H1 (cell line): ENCODE measurements at regions not wholly inside any gene's neighbourhood (a gene's known extent, or its start where the extent isn't known, plus 50 kb on each side); places are given as distances from the start of the nearest gene placed in this dataset.

ENCODE experiments used
- CTCF ChIA-PET: fragments of 300-600 bp; sonication (Branson Sonifier 250); formaldehyde crosslinking; loops from one replicate; lab custom pipeline; 2021; ENCODE audit not compliant: partially characterized antibody; lab: Charles Lee
- POLR2A ChIA-PET: fragments of 300-600 bp; sonication (Branson Sonifier 250); formaldehyde crosslinking; loops from one replicate; lab custom pipeline; 2021; ENCODE audit warnings: inconsistent platforms; ENCODE audit not compliant: partially characterized antibody; lab: Charles Lee
- DNase-seq, 2 experiments: peaks; one replicate each; pipeline versions ENCODE4 v3.0.0 to v3.0.0-alpha.2; 2010 to 2022; ENCODE audit warnings: low spot score in 2 of 2, low read depth in 1 of 2, mixed read lengths in 1 of 2
- FAIRE-seq: peaks from 2 replicates; lab custom pipeline; 2011; peaks lifted over from hg19 to GRCh38; lab: Jason Lieb, UNC
- H2AFZ ChIP-seq: 2 replicates; pipeline ENCODE4 v1.8.1; 2012; ENCODE audit warnings: low read length, inconsistent platforms
- H2AK5ac ChIP-seq: 2 replicates; pipeline ENCODE4 v1.6.1; 2013; ENCODE audit warnings: low read depth, low read length
- H2BK120ac ChIP-seq: replicated peaks from 2 replicates; pipeline ENCODE3; 2013; ENCODE audit warnings: low read depth, low read length, inconsistent platforms
- H2BK12ac ChIP-seq: 2 replicates; pipeline ENCODE4 v1.6.1; 2013; ENCODE audit warnings: low read depth, low read length
- H2BK15ac ChIP-seq: 2 replicates; pipeline ENCODE4 v1.6.1; 2013; ENCODE audit warnings: low read length
- H2BK20ac ChIP-seq: 2 replicates; pipeline ENCODE4 v1.6.1; 2013; ENCODE audit warnings: low read length
- H2BK5ac ChIP-seq: 2 replicates; pipeline ENCODE4 v1.6.1; 2013; ENCODE audit warnings: low read depth, low read length
- H3K14ac ChIP-seq: 2 replicates; pipeline ENCODE4 v1.6.1; 2013; ENCODE audit warnings: inconsistent platforms; ENCODE audit not compliant: insufficient read length
- H3K18ac ChIP-seq: 2 replicates; pipeline ENCODE4 v1.6.1; 2013; ENCODE audit warnings: low read length; ENCODE audit errors: extremely low read depth
- H3K23ac ChIP-seq: 2 replicates; pipeline ENCODE4 v1.6.1; 2013; ENCODE audit warnings: inconsistent platforms; ENCODE audit not compliant: insufficient read length
- H3K23me2 ChIP-seq: 2 replicates; pipeline ENCODE4 v1.6.1; 2013; ENCODE audit warnings: low read depth, low read length
- H3K27ac ChIP-seq: 2 replicates; pipeline ENCODE4 v1.6.1; 2011; ENCODE audit warnings: low read depth, low read length, inconsistent platforms
- H3K27me3 ChIP-seq, 4 experiments: replicated peaks in 1 of 4; 1 replicate in 1 of 4; 2 replicates in 3 of 4; pipeline versions ENCODE4 v1.6.1 to v1.8.1; 2011 to 2013; ENCODE audit warnings: low read length in 3 of 4, mild to moderate bottlenecking in 3 of 4, inconsistent platforms in 2 of 4, mixed read lengths in 2 of 4, moderate library complexity in 1 of 4; ENCODE audit not compliant: control insufficient read depth in 3 of 4, insufficient read depth in 3 of 4; ENCODE audit errors: extremely low read depth in 1 of 4
- H3K36me3 ChIP-seq, 4 experiments: 2 replicates each; pipeline versions ENCODE4 v1.6.1 to v1.8.1; 2011 to 2013; ENCODE audit warnings: mild to moderate bottlenecking in 4 of 4, low read length in 3 of 4, moderate library complexity in 2 of 4, control low read depth in 1 of 4, inconsistent platforms in 1 of 4; ENCODE audit not compliant: insufficient read depth in 4 of 4, control insufficient read depth in 2 of 4
- H3K4ac ChIP-seq: replicated peaks from 2 replicates; pipeline ENCODE3; 2013; ENCODE audit warnings: low read length, low read depth, mixed read lengths, inconsistent platforms; ENCODE audit not compliant: insufficient read length
- H3K4me1 ChIP-seq, 4 experiments: replicated peaks in 1 of 4; 1 replicate in 1 of 4; 2 replicates in 3 of 4; pipeline versions ENCODE4 v1.6.1 to v1.8.1; 2011 to 2013; ENCODE audit warnings: low read length in 3 of 4, inconsistent platforms in 2 of 4, mixed read lengths in 1 of 4; ENCODE audit not compliant: insufficient read depth in 4 of 4, control insufficient read depth in 3 of 4
- H3K4me2 ChIP-seq, 2 experiments: 2 replicates each; pipeline versions ENCODE4 v1.6.1 to v1.8.1; 2011 to 2013; ENCODE audit warnings: low read depth in 2 of 2, low read length in 2 of 2, control low read depth in 1 of 2, inconsistent platforms in 1 of 2, mild to moderate bottlenecking in 1 of 2; ENCODE audit not compliant: insufficient read depth in 1 of 2
- H3K4me3 ChIP-seq, 4 experiments: fragments of 200-600, 300-600 bp in 1 of 4; sonication (generic), shearing (Covaris generic), sonication (Bioruptor Twin) in 1 of 4; 2 replicates each; pipeline versions ENCODE4 v1.5.1 to v1.8.1; 2011 to 2016; ENCODE audit warnings: low read length in 4 of 4, low read depth in 3 of 4, control low read depth in 2 of 4, inconsistent platforms in 2 of 4, mild to moderate bottlenecking in 2 of 4, mixed read lengths in 1 of 4, moderate library complexity in 1 of 4; ENCODE audit not compliant: insufficient read depth in 2 of 4; ENCODE audit errors: extremely low read depth in 1 of 4
- H3K56ac ChIP-seq: replicated peaks from 2 replicates; pipeline ENCODE3; 2013; ENCODE audit warnings: low read depth, mild to moderate bottlenecking, mixed read lengths, low read length, inconsistent platforms; ENCODE audit not compliant: insufficient read length
- H3K79me1 ChIP-seq: 2 replicates; pipeline ENCODE4 v1.6.1; 2013; ENCODE audit warnings: low read depth, low read length, control low read depth
- H3K79me2 ChIP-seq, 2 experiments: 2 replicates each; pipeline versions ENCODE4 v1.6.1 to v1.8.1; 2012 to 2013; ENCODE audit warnings: low read length in 2 of 2, mild to moderate bottlenecking in 2 of 2, inconsistent platforms in 1 of 2; ENCODE audit not compliant: insufficient read depth in 2 of 2, control insufficient read depth in 1 of 2
- H3K9ac ChIP-seq, 4 experiments: replicated peaks in 1 of 4; 1 replicate in 1 of 4; 2 replicates in 3 of 4; pipeline versions ENCODE4 v1.6.1 to v1.8.1; 2011 to 2013; ENCODE audit warnings: low read depth in 3 of 4, low read length in 3 of 4, control low read depth in 2 of 4, mild to moderate bottlenecking in 2 of 4, moderate library complexity in 2 of 4, inconsistent platforms in 1 of 4; ENCODE audit errors: extremely low read depth in 1 of 4
- H3K9me3 ChIP-seq, 2 experiments: 2 replicates each; pipeline versions ENCODE4 v1.6.1 to v1.8.1; 2012 to 2013; ENCODE audit warnings: mild to moderate bottlenecking in 2 of 2, moderate library complexity in 2 of 2, control low read depth in 1 of 2, inconsistent platforms in 1 of 2, low read depth in 1 of 2, low read length in 1 of 2, mixed read lengths in 1 of 2; ENCODE audit not compliant: insufficient read depth in 2 of 2
- H4K20me1 ChIP-seq, 2 experiments: replicated peaks in 1 of 2; 2 replicates each; pipeline versions ENCODE3 to v1.8.1; 2011 to 2013; ENCODE audit warnings: inconsistent platforms in 2 of 2, low read length in 2 of 2, mild to moderate bottlenecking in 1 of 2; ENCODE audit not compliant: insufficient read depth in 2 of 2, control insufficient read depth in 1 of 2
- H4K5ac ChIP-seq: 2 replicates; pipeline ENCODE4 v1.6.1; 2013; ENCODE audit warnings: low read length, low read depth, mixed read lengths, inconsistent platforms; ENCODE audit not compliant: insufficient read length
- H4K8ac ChIP-seq: 2 replicates; pipeline ENCODE4 v1.8.0; 2013; ENCODE audit warnings: mild to moderate bottlenecking, moderate library complexity, low read length, inconsistent platforms; ENCODE audit not compliant: insufficient read depth; ENCODE audit errors: extremely low read depth
- H4K91ac ChIP-seq: replicated peaks from 2 replicates; pipeline ENCODE3; 2013; ENCODE audit warnings: low read length, mixed read lengths, inconsistent platforms; ENCODE audit not compliant: insufficient read length
- CHD1 ChIP-seq: IDR thresholded peaks from 2 replicates; pipeline ENCODE4 v1.6.1; 2012; ENCODE audit warnings: low read depth, low read length, improper control_type of control experiment
- EGR1 ChIP-seq: IDR thresholded peaks from 2 replicates; pipeline ENCODE4 v1.6.1; 2011; ENCODE audit warnings: low read depth, low read length, borderline replicate concordance
- EZH2 ChIP-seq: fragments of 200-600 bp; sonication (generic); IDR thresholded peaks from 2 replicates; pipeline ENCODE4 v1.7.1; 2012; ENCODE audit warnings: low read depth, mild to moderate bottlenecking, moderate library complexity, low read length, inconsistent platforms; ENCODE audit not compliant: severe bottlenecking
- FOSL1 ChIP-seq: IDR thresholded peaks from 2 replicates; pipeline ENCODE4 v1.6.1; 2011; ENCODE audit warnings: mild to moderate bottlenecking, low read depth, low read length, moderate library complexity; ENCODE audit not compliant: insufficient read depth
- GABPA ChIP-seq: IDR thresholded peaks from 2 replicates; pipeline ENCODE4 v1.6.1; 2011; ENCODE audit warnings: mild to moderate bottlenecking, low read length, moderate library complexity, borderline replicate concordance; ENCODE audit not compliant: insufficient read depth
- GTF2F1 ChIP-seq: IDR thresholded peaks from 2 replicates; pipeline ENCODE4 v1.6.1; 2012; ENCODE audit warnings: low read depth, low read length, improper control_type of control experiment, borderline replicate concordance
- HDAC6 ChIP-seq: IDR thresholded peaks from one replicate; pipeline ENCODE4 v1.7.1; 2012; ENCODE audit warnings: low read depth, mild to moderate bottlenecking, inconsistent platforms, low read length, moderate library complexity
- JUND ChIP-seq: IDR thresholded peaks from 2 replicates; pipeline ENCODE4 v1.6.1; 2011; ENCODE audit warnings: mild to moderate bottlenecking, improper control_type of control experiment, low read length
- KDM1A ChIP-seq: fragments of 200-600, 300-600 bp; sonication (generic); IDR thresholded peaks from 2 replicates; pipeline ENCODE4 v1.7.1; 2016; ENCODE audit warnings: mild to moderate bottlenecking, low read length, borderline replicate concordance
- NANOG ChIP-seq: IDR thresholded peaks from 2 replicates; pipeline ENCODE4 v1.6.1; 2011; ENCODE audit warnings: low read length, low read depth, mild to moderate bottlenecking, inconsistent platforms; ENCODE audit not compliant: insufficient read depth, poor library complexity, severe bottlenecking
- POLR2AphosphoS5 ChIP-seq: IDR thresholded peaks from 2 replicates; pipeline ENCODE4 v1.6.1; 2011; ENCODE audit warnings: low read depth, low read length
- RNF2 ChIP-seq: fragments of 200-900, 300-1000 bp; sonication (generic); IDR thresholded peaks from 2 replicates; pipeline ENCODE4 v1.7.1; 2016; ENCODE audit warnings: borderline replicate concordance, low read depth, mild to moderate bottlenecking, antibody characterized with exemption, low read length; ENCODE audit not compliant: poor library complexity, severe bottlenecking; ENCODE audit errors: missing control alignments
- ZNF274 ChIP-seq: IDR thresholded peaks from 2 replicates; pipeline ENCODE4 v1.7.0; 2012; ENCODE audit warnings: low read length, borderline replicate concordance; ENCODE audit errors: extremely low read depth
- WGBS, 2 experiments: shearing (Covaris generic) in 1 of 2; methylation state at CpG; one replicate each; pipeline versions ENCODE4 v1.1.6 to v1.1.7; 2013 to 2015; ENCODE audit warnings: low lambda C conversion rate in 2 of 2, mixed read lengths in 2 of 2, inconsistent platforms in 1 of 2, low coverage in 1 of 2, missing lambda C conversion rate in 1 of 2; ENCODE audit not compliant: insufficient replicate concordance in 2 of 2, insufficient coverage in 1 of 2, insufficient read length in 1 of 2; ENCODE audit errors: extremely low coverage in 1 of 2, missing lambda C conversion rate in 1 of 2; 5-methylcytosine and 5-hydroxymethylcytosine counted together
- TF ChIP-seq, protein P1 (sequence below): IDR thresholded peaks from 2 replicates; pipeline ENCODE4 v1.6.1; 2011; ENCODE audit warnings: low read length, improper control_type of control experiment

DNA sequence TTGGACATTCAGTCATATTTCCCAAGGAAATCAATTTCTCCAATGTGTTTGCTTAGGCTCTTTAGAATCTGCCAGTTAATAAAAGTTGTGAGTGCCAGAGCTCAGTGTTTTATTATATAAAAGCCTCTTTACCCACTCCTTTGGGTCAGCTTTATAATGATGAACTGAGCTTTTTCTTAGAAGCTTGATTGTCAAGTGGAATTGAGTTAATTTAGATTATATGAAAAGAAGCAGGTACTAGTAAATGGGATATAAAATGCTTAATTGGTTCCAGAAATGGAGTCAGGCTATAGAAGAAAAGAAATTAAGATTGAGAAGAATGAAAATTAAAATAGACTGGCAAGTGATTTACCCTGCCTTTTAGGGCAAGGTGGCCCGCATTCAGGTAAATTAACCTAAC lies 363.2 kb downstream of the SLITRK6 start:
- no peaks in the 10 kb centered on the region for H3K79me2 ChIP-seq
- H2AK5ac ChIP-seq, result no peak overlapping the region
- no peaks in the 10 kb centered on the region for H3K36me3 ChIP-seq
- H2AFZ ChIP-seq, result no peak overlapping the region
- no peak overlapping the region for H3K27ac ChIP-seq
- no peak overlapping the region for H3K14ac ChIP-seq
- no peaks in the 10 kb centered on the region for H3K79me1 ChIP-seq
- H4K5ac ChIP-seq, result no peak overlapping the region
- no peak overlapping the region for H2BK12ac ChIP-seq
- FAIRE-seq, result no peak
- H3K4me3 ChIP-seq, result no peak overlapping the region
- no peak overlapping the region for H2BK15ac ChIP-seq
- H4K20me1 ChIP-seq, result no peaks in the 10 kb centered on the region
- ChIA-PET CTCF (no interaction called here), POLR2A (no interaction called here)
- no peak overlapping the region for H3K4me2 ChIP-seq
- H3K18ac ChIP-seq, result no peak overlapping the region
- H3K23me2 ChIP-seq, result no peaks in the 10 kb centered on the region
- 91% methylated on average over 1 of the region's 1 CpG; no CpG with 5 or more reads in 1 of the 2 experiments for WGBS, 2 experiments
- H3K9me3 ChIP-seq, result no peaks in the 10 kb centered on the region
- no peaks in the 10 kb centered on the region for H3K27me3 ChIP-seq
- H2BK120ac ChIP-seq, result no peak overlapping the region
- no peak overlapping the region for H3K4ac ChIP-seq
- H3K56ac ChIP-seq, result no peak overlapping the region
- H4K91ac ChIP-seq, result no peak overlapping the region
- DNase-seq, result no peak
- no peak overlapping the region for H3K9ac ChIP-seq
- no peak overlapping the region for H2BK20ac ChIP-seq
- H3K23ac ChIP-seq, result no peak overlapping the region
- no peak overlapping the region for H2BK5ac ChIP-seq
- no peaks in the 10 kb centered on the region for H3K4me1 ChIP-seq
- no peak overlapping the region for H4K8ac ChIP-seq
- TF ChIP-seq, protein P1, sequence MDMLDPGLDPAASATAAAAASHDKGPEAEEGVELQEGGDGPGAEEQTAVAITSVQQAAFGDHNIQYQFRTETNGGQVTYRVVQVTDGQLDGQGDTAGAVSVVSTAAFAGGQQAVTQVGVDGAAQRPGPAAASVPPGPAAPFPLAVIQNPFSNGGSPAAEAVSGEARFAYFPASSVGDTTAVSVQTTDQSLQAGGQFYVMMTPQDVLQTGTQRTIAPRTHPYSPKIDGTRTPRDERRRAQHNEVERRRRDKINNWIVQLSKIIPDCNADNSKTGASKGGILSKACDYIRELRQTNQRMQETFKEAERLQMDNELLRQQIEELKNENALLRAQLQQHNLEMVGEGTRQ, result no peak
- no peak for TF ChIP-seq NANOG
- no peak for TF ChIP-seq ZNF274
- no peak for TF ChIP-seq POLR2AphosphoS5
- no peak for TF ChIP-seq CHD1
- no peak for TF ChIP-seq GTF2F1
- no peak for TF ChIP-seq RNF2
- TF ChIP-seq KDM1A, result no peak
- TF ChIP-seq JUND, result no peak
- TF ChIP-seq FOSL1, result no peak
- TF ChIP-seq HDAC6, result no peak
- TF ChIP-seq EGR1, result no peak
- TF ChIP-seq GABPA, result no peak
- no peak for TF ChIP-seq EZH2
